GM12872 (cell line): ENCODE measurements at regions not wholly inside any gene's neighbourhood (a gene's known extent, or its start where the extent isn't known, plus 50 kb on each side); places are given as distances from the start of the nearest gene placed in this dataset.

ENCODE experiments used
- TF ChIP-seq, protein P1 (sequence below): IDR thresholded peaks from 3 replicates; pipeline ENCODE4 v1.5.1; 2011; ENCODE audit warnings: low read depth, mild to moderate bottlenecking, low read length, moderate library complexity; ENCODE audit not compliant: insufficient read depth

DNA sequence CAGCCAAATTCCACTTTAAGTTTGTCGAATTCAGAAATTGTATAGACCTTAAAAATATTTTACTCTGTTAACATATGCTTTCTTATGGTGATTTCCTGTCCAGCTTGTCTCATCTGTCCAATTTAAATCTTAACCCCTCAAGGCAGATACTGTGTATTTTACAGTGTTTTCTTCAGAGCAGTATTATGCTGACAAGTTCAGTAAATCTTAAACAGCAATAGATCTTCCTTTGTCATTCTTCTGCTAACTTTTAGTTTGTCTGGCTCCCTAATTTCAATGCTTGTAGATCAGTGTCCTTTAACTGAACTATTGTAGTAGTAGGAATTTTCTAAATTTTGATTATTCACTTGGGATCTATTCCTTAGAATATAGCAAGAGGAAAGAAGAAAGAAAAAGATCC is 52.8 kb upstream of the MEIS1 start:
- TF ChIP-seq, protein P1, sequence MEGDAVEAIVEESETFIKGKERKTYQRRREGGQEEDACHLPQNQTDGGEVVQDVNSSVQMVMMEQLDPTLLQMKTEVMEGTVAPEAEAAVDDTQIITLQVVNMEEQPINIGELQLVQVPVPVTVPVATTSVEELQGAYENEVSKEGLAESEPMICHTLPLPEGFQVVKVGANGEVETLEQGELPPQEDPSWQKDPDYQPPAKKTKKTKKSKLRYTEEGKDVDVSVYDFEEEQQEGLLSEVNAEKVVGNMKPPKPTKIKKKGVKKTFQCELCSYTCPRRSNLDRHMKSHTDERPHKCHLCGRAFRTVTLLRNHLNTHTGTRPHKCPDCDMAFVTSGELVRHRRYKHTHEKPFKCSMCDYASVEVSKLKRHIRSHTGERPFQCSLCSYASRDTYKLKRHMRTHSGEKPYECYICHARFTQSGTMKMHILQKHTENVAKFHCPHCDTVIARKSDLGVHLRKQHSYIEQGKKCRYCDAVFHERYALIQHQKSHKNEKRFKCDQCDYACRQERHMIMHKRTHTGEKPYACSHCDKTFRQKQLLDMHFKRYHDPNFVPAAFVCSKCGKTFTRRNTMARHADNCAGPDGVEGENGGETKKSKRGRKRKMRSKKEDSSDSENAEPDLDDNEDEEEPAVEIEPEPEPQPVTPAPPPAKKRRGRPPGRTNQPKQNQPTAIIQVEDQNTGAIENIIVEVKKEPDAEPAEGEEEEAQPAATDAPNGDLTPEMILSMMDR, result no peak

DNA sequence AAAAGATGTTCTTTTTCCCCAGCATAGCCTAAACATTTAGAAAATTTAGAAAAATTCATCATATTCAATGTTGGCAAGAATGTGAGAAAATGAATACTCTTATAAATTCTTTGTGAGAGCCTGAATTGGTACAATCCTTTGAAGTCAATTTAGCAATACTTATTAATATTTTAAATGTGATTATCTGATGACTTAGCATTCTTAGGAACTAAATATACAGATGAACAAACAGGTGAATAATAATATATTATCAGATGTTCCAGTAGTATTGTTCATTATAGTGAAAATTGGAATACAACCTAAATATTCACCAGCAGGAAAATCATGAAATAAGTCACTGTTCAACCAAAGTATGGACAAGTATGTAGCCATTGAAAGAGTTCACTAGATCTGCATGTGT is 55.5 kb upstream of the MEIS1 start:
- TF ChIP-seq, protein P1, result no peak

DNA sequence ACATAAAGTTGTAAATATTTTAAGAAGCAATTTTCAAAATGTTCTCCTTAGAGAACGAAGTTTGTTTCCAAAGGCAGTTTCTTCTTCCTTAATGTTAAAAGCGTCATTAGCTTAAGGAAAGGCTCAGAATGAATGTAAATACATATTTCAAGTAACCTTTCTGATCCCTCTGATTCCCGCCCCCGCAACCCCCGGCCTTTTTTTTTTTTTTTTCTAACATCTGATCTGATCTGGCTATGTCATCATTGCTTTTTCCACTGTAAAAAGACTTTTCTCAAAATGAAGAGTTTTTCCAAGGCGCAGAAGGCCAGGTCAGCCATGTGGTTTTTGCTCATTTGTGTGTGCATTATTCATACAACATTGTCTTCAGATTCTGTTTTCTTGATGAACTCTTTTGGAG is 57.1 kb upstream of the MEIS1 start:
- TF ChIP-seq, protein P1, result no peak

- TF ChIP-seq, protein P1, result no peak
Observed at GRCh38 chr2:66370824-66371223, 64.1 kb upstream of the MEIS1 start.

- TF ChIP-seq, protein P1, result no peak
Observed at GRCh38 chr2:66366619-66367018, 68.3 kb upstream of the MEIS1 start.

DNA sequence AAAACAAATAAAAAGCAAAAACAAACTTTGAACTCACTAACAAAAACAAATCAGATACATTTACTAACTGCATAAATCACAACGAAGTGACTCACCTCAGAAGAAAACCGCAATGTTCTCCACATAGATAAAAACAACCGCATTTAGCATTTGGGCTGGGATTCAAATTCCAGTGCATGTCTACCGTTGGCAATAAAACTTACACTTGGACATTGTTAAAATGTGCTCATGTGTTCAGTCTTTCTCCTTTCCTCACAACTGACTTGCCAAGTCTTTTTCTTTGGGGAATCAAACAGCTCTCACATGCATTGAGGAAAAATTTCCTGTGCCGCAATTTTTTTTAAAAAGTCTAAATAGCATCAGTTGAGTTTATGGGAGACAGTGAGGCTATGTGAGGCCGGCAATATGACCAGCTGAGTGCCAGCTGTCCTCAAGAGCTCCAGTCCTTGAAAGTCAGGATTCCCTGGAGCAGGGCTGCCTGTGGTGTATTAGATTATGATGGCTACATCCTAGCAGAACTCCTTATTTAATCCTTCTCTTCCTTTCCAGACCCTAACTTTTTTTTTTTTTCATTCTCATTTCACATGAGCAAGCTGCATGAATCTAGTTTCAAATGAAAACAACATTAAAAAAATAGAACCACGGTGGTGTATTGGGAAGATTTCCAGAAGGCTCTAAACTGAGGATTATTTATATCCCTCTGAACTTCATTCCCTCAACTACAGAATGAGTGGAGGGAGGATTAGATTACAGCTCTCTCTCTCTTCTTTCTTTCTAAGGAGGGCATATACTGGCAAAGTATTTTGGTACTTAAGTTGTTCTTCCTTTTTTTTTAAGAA is 70.2 kb upstream of the MEIS1 start:
- TF ChIP-seq, protein P1, result no peak

GRCh38 chr2:66362701-66363100 is 72.2 kb upstream of the MEIS1 start:
- TF ChIP-seq, protein P1, result no peak
